Stimulated activated CD8-positive, alpha-beta memory T cell treated with anti-CD3 and anti-CD28 coated beads, Interleukin-7, amount 100 ng/mL, for 24 hours (primary cell): ENCODE measurements at regions not wholly inside any gene's neighbourhood (a gene's known extent, or its start where the extent isn't known, plus 50 kb on each side); places are given as distances from the start of the nearest gene placed in this dataset.

ENCODE experiments used
- DNase-seq: peaks from one replicate; pipeline ENCODE4 v3.0.0-alpha.2; 2020; ENCODE audit warnings: low read depth

GRCh38 chr4:138688408-138689085 is 327.0 kb upstream of the NOCT start:
- no peak for DNase-seq

GRCh38 chr4:138686106-138686835 is 329.3 kb upstream of the NOCT start:
- no peak for DNase-seq

GRCh38 chr4:138685316-138685715 is 330.3 kb upstream of the NOCT start:
- DNase-seq: no peak

GRCh38 chr4:138680989-138681604 is 334.5 kb upstream of the NOCT start:
- peak; percentile 50 for DNase-seq

- no peak for DNase-seq
These were observed 335.3 kb upstream of the NOCT start for GRCh38 chr4:138680256-138680655.

GRCh38 chr4:138678985-138679746 is 336.4 kb upstream of the NOCT start:
- DNase-seq: no peak

GRCh38 chr4:138677748-138678147 is 337.8 kb upstream of the NOCT start:
- no peak for DNase-seq

- DNase-seq: no peak
These were observed 338.4 kb upstream of the NOCT start for GRCh38 chr4:138677212-138677611.

GRCh38 chr4:138675685-138676084 is 339.9 kb upstream of the NOCT start:
- no peak for DNase-seq

- no peak for DNase-seq
These were observed 341.4 kb upstream of the NOCT start for GRCh38 chr4:138674209-138674608.

GRCh38 chr4:138673053-138673452 is 342.5 kb upstream of the NOCT start:
- DNase-seq: no peak

- no peak for DNase-seq
These were observed 343.1 kb upstream of the NOCT start for GRCh38 chr4:138672393-138672976.

- DNase-seq: no peak
These were observed 343.9 kb upstream of the NOCT start for GRCh38 chr4:138671606-138672084.

GRCh38 chr4:138671106-138671505 is 344.5 kb upstream of the NOCT start:
- no peak for DNase-seq

GRCh38 chr4:138670681-138671080 is 344.9 kb upstream of the NOCT start:
- DNase-seq: no peak

- DNase-seq: no peak
These were observed 345.9 kb upstream of the NOCT start for GRCh38 chr4:138669479-138670315.

- no peak for DNase-seq
These were observed 347.3 kb upstream of the NOCT start for GRCh38 chr4:138668309-138668708.

- DNase-seq: no peak
These were observed 349.2 kb upstream of the NOCT start for GRCh38 chr4:138666366-138666765.

- no peak for DNase-seq
These were observed 349.7 kb upstream of the NOCT start for GRCh38 chr4:138665851-138666250.

GRCh38 chr4:138663883-138664282 is 351.7 kb upstream of the NOCT start:
- DNase-seq: no peak

GRCh38 chr4:138659812-138660316 is 355.7 kb upstream of the NOCT start:
- no peak for DNase-seq
